AG10803 (cell line): ENCODE measurements at regions not wholly inside any gene's neighbourhood (a gene's known extent, or its start where the extent isn't known, plus 50 kb on each side); places are given as distances from the start of the nearest gene placed in this dataset.
A peak's percentile ranks its signal among the peaks of the same experiment; 100 is the strongest.
"Not testable (repeated sequence)": the region's sequence is repeated elsewhere in the genome, so short reads cannot be mapped to it uniquely, and the experiment has no call there.

ENCODE experiments used
- DNase-seq: peaks from one replicate; pipeline ENCODE4 v3.0.0; 2010; ENCODE audit warnings: low read depth
- H3K4me3 ChIP-seq: 2 replicates; pipeline ENCODE4 v1.5.1; 2011; ENCODE audit warnings: mild to moderate bottlenecking, low read length, control low read depth
- TF ChIP-seq, protein P1 (sequence below): conservative IDR thresholded peaks from 2 replicates; pipeline ENCODE4 v1.5.1; 2011; ENCODE audit warnings: mild to moderate bottlenecking, low read length, control low read depth, inconsistent platforms

DNA sequence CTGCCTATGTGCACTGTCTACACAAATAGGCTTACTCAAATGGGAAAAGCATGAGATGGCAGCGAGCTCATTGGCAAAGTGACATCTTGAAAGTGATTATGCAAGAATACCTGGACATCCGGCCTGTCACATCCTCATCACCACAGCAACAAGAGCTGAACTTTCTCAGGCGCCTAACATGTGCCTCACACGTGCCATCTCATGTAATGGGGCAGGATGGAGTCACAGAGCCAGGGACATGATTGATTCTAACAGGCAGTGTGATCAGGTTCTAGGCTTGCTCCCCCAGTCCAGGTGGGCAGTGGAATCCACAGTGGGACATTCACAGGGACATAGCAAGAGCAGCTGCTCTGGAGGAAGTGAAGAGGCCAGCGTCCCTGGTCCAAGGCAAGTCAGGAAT is 192.3 kb upstream of the SSTR4 start:
- TF ChIP-seq, protein P1, sequence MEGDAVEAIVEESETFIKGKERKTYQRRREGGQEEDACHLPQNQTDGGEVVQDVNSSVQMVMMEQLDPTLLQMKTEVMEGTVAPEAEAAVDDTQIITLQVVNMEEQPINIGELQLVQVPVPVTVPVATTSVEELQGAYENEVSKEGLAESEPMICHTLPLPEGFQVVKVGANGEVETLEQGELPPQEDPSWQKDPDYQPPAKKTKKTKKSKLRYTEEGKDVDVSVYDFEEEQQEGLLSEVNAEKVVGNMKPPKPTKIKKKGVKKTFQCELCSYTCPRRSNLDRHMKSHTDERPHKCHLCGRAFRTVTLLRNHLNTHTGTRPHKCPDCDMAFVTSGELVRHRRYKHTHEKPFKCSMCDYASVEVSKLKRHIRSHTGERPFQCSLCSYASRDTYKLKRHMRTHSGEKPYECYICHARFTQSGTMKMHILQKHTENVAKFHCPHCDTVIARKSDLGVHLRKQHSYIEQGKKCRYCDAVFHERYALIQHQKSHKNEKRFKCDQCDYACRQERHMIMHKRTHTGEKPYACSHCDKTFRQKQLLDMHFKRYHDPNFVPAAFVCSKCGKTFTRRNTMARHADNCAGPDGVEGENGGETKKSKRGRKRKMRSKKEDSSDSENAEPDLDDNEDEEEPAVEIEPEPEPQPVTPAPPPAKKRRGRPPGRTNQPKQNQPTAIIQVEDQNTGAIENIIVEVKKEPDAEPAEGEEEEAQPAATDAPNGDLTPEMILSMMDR = no peak
- no peak overlapping the region for H3K4me3 ChIP-seq
- no peak for DNase-seq

GRCh38 chr20:22844959-22845358 is 190.2 kb upstream of the SSTR4 start:
- no peak overlapping the region for H3K4me3 ChIP-seq
- TF ChIP-seq, protein P1 = no peak
- no peak for DNase-seq

DNA sequence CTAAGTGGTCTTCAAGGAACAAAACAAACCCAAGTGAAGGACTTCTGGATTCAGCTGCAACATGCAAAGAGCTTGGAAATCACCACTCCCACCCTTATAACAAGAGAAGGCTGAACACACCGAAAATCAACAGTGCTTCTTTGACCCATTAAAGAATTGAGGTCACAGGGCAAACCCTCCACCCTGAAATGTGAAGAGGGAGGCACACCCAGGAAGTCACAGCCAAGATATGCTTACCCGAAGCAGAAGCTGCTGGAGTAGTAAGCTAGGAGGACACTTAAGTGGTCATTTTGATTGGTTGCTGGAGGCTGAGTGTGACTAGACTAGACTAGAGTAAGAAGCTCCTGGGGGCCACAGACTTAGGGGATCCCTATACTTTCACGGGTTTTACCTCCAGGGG is 188.2 kb upstream of the SSTR4 start:
- TF ChIP-seq, protein P1 = no peak
- no peak overlapping the region for H3K4me3 ChIP-seq
- DNase-seq = no peak

DNA sequence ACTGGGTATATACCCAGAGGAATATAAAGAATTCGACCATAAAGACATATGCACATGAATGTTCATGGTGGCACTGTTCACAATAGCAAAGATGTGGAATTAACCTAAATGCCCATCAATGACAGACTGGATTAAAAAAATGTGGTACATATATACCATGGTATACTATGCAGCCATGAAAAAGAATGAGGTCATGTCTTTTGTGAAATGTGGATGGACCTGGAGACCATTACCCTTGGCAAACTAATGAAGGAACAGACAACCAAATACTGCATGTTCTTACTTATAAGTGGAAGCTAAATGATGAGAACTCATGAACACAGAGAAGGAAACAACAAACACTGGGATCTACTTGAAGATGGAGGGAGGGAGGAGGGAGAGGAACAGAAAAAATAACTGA is 186.7 kb upstream of the SSTR4 start:
- DNase-seq = no peak
- TF ChIP-seq, protein P1 = no peak
- no peak overlapping the region for H3K4me3 ChIP-seq

GRCh38 chr20:22851679-22852346 is 183.3 kb upstream of the SSTR4 start:
- peak; percentile 13 for DNase-seq

GRCh38 chr20:22861231-22861980 is 173.7 kb upstream of the SSTR4 start:
- no peak overlapping the region for H3K4me3 ChIP-seq
- TF ChIP-seq, protein P1 = no peak
- peak; percentile 12 for DNase-seq

More at GRCh38 chr20:22851679-22852346, 183.3 kb upstream of the SSTR4 start:
- TF ChIP-seq, protein P1 = peak; percentile 61
- H3K4me3 ChIP-seq = not testable (repeated sequence)

- H3K4me3 ChIP-seq = no peak overlapping the region
- DNase-seq = no peak
- TF ChIP-seq, protein P1 = no peak
Observed at GRCh38 chr20:22861990-22862389, 173.1 kb upstream of the SSTR4 start.
